ENCODE measurements at regions not wholly inside any gene's neighbourhood (a gene's known extent, or its start where the extent isn't known, plus 50 kb on each side); places are given as distances from the start of the nearest gene placed in this dataset.

DNA sequence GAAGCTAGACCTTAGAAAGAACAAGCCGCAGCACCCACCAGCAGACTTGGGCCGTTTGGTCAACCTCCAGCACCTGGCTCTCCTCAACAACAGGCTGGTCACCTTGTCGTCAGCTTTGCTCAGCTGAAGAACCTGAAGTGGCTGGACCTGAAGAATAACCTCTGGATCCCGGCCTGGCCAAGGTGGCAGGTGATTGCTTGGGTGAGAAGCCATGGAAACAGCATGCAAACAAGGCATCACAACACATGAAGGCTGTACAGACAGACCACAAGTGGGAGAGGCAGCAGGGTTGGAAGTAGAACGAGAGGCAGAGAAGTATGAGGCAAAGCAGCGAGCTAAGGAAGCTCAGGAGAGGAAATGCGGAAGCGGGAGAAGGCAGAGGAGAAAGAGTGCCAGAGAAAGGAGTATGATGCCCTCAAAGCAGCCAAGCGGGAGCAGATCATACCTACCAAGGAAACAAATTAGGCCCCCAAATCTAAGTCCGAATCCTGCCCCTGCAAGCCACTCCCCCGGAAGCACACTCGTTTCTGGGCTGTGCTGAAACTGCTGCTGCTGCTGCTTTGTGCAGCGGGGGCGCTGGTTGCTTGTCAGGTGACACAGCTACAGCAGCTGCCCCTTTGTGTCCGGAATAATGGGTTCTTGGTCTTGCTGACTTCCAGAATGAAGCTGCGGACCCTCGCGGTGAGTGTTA is 121.6 kb upstream of the LGSN start:
- TF ChIP-seq, protein P1, sequence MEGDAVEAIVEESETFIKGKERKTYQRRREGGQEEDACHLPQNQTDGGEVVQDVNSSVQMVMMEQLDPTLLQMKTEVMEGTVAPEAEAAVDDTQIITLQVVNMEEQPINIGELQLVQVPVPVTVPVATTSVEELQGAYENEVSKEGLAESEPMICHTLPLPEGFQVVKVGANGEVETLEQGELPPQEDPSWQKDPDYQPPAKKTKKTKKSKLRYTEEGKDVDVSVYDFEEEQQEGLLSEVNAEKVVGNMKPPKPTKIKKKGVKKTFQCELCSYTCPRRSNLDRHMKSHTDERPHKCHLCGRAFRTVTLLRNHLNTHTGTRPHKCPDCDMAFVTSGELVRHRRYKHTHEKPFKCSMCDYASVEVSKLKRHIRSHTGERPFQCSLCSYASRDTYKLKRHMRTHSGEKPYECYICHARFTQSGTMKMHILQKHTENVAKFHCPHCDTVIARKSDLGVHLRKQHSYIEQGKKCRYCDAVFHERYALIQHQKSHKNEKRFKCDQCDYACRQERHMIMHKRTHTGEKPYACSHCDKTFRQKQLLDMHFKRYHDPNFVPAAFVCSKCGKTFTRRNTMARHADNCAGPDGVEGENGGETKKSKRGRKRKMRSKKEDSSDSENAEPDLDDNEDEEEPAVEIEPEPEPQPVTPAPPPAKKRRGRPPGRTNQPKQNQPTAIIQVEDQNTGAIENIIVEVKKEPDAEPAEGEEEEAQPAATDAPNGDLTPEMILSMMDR (IDR thresholded peaks at IDR 0.05), result no peak
- no peak for TF ChIP-seq POLR2A (IDR thresholded peaks at IDR 0.05)
- no peak for TF ChIP-seq EP300 (IDR thresholded peaks at IDR 0.05)

Measured in stomach (tissue), 4 donors.